SK-N-SH (cell line): ENCODE measurements at regions not wholly inside any gene's neighbourhood (a gene's known extent, or its start where the extent isn't known, plus 50 kb on each side); places are given as distances from the start of the nearest gene placed in this dataset.

Source experiments
- EP300 ChIP-seq, 2 experiments: IDR thresholded peaks; 2 replicates each; pipeline versions ENCODE4 v1.4.0 to v1.6.1; 2012; ENCODE audit warnings: borderline replicate concordance in 1 of 2, low read depth in 1 of 2, low read length in 1 of 2
- EZH2phosphoT487 ChIP-seq: fragments of 200-600 bp; sonication (generic); IDR thresholded peaks from 2 replicates; pipeline ENCODE4 v1.6.1; 2017; ENCODE audit warnings: low read depth, mixed run types, mild to moderate bottlenecking, antibody characterized with exemption, moderate library complexity, borderline replicate concordance
- GABPA ChIP-seq: IDR thresholded peaks from 2 replicates; pipeline ENCODE4 v1.4.0; 2012; ENCODE audit warnings: low read depth, mild to moderate bottlenecking
- JUND ChIP-seq: IDR thresholded peaks from 2 replicates; pipeline ENCODE4 v1.4.0; 2012
- POLR2AphosphoS5 ChIP-seq: IDR thresholded peaks from 2 replicates; pipeline ENCODE4 v1.6.1; 2012; ENCODE audit warnings: low read depth, low read length
- RAD21 ChIP-seq: IDR thresholded peaks from 2 replicates; pipeline ENCODE4 v1.6.1; 2012; ENCODE audit warnings: mild to moderate bottlenecking, low read length
- RCOR1 ChIP-seq: fragments of 150-350 bp; IDR thresholded peaks from 2 replicates; pipeline ENCODE4 v1.6.1; 2017; ENCODE audit warnings: antibody characterized with exemption, low read length
- TAF1 ChIP-seq: IDR thresholded peaks from 2 replicates; pipeline ENCODE4 v1.6.1; 2012; ENCODE audit warnings: low read depth, mild to moderate bottlenecking, low read length, moderate library complexity, borderline replicate concordance
- YY1 ChIP-seq: IDR thresholded peaks from 2 replicates; pipeline ENCODE4 v1.4.0; 2012; ENCODE audit warnings: low read depth, mild to moderate bottlenecking
- TF ChIP-seq, protein P1 (sequence below): fragments of 200-600 bp; sonication (generic); IDR thresholded peaks from 2 replicates; pipeline ENCODE4 v1.6.1; 2017; ENCODE audit warnings: antibody characterized with exemption, mild to moderate bottlenecking, moderate library complexity
- TF ChIP-seq, protein P2 (sequence below): IDR thresholded peaks from 2 replicates; pipeline ENCODE4 v1.4.0; 2012; ENCODE audit warnings: low read depth
- TF ChIP-seq, protein P3 (sequence below): IDR thresholded peaks from 2 replicates; pipeline ENCODE4 v1.4.0; 2012; ENCODE audit warnings: low read depth, borderline replicate concordance
- TF ChIP-seq, protein P4 (sequence below): fragments of 150-350 bp; IDR thresholded peaks from 2 replicates; pipeline ENCODE4 v1.6.1; 2016; ENCODE audit warnings: mild to moderate bottlenecking, low read depth, low read length

DNA sequence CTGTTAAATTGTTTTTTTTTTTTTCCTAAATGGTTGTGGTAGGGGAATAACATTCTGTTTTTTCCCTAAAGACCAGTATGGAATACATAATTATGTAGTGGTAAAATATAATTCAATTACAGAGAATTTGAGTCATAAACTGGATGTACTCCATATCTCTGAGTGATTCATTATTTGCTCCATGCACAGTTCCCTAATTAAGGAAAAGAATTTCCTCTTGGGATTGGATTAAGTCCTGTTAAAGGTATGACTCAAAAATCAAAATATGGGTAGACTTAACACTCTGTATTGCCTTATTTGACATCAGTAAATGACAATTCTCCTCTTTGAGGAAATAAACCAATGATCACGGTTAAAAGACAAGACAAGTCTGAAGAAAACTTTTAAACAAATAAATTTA lies 78.0 kb upstream of the KCNH8 start:
- TF ChIP-seq, protein P1, sequence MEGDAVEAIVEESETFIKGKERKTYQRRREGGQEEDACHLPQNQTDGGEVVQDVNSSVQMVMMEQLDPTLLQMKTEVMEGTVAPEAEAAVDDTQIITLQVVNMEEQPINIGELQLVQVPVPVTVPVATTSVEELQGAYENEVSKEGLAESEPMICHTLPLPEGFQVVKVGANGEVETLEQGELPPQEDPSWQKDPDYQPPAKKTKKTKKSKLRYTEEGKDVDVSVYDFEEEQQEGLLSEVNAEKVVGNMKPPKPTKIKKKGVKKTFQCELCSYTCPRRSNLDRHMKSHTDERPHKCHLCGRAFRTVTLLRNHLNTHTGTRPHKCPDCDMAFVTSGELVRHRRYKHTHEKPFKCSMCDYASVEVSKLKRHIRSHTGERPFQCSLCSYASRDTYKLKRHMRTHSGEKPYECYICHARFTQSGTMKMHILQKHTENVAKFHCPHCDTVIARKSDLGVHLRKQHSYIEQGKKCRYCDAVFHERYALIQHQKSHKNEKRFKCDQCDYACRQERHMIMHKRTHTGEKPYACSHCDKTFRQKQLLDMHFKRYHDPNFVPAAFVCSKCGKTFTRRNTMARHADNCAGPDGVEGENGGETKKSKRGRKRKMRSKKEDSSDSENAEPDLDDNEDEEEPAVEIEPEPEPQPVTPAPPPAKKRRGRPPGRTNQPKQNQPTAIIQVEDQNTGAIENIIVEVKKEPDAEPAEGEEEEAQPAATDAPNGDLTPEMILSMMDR: no peak
- TF ChIP-seq GABPA (no peak), POLR2AphosphoS5 (no peak), EP300 (IDR thresholded peaks at IDR 0.05; ENCODE audit: borderline replicate concordance in 1 of 2, low read depth in 1 of 2, low read length in 1 of 2) (no peak), RAD21 (no peak), YY1 (no peak), EZH2phosphoT487 (no peak), JUND (no peak), RCOR1 (no peak), TAF1 (no peak)
- TF ChIP-seq, protein P2, sequence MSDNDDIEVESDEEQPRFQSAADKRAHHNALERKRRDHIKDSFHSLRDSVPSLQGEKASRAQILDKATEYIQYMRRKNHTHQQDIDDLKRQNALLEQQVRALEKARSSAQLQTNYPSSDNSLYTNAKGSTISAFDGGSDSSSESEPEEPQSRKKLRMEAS: no peak
- TF ChIP-seq, protein P3, sequence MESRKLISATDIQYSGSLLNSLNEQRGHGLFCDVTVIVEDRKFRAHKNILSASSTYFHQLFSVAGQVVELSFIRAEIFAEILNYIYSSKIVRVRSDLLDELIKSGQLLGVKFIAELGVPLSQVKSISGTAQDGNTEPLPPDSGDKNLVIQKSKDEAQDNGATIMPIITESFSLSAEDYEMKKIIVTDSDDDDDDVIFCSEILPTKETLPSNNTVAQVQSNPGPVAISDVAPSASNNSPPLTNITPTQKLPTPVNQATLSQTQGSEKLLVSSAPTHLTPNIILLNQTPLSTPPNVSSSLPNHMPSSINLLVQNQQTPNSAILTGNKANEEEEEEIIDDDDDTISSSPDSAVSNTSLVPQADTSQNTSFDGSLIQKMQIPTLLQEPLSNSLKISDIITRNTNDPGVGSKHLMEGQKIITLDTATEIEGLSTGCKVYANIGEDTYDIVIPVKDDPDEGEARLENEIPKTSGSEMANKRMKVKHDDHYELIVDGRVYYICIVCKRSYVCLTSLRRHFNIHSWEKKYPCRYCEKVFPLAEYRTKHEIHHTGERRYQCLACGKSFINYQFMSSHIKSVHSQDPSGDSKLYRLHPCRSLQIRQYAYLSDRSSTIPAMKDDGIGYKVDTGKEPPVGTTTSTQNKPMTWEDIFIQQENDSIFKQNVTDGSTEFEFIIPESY: no peak
- TF ChIP-seq, protein P4, sequence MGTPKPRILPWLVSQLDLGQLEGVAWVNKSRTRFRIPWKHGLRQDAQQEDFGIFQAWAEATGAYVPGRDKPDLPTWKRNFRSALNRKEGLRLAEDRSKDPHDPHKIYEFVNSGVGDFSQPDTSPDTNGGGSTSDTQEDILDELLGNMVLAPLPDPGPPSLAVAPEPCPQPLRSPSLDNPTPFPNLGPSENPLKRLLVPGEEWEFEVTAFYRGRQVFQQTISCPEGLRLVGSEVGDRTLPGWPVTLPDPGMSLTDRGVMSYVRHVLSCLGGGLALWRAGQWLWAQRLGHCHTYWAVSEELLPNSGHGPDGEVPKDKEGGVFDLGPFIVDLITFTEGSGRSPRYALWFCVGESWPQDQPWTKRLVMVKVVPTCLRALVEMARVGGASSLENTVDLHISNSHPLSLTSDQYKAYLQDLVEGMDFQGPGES: no peak
